ENCODE measurements at regions not wholly inside any gene's neighbourhood (a gene's known extent, or its start where the extent isn't known, plus 50 kb on each side); places are given as distances from the start of the nearest gene placed in this dataset.
A peak's percentile ranks its signal among the peaks of the same experiment; 100 is the strongest.
"Not testable (repeated sequence)": the region's sequence is repeated elsewhere in the genome, so short reads cannot be mapped to it uniquely, and the experiment has no call there.

DNA sequence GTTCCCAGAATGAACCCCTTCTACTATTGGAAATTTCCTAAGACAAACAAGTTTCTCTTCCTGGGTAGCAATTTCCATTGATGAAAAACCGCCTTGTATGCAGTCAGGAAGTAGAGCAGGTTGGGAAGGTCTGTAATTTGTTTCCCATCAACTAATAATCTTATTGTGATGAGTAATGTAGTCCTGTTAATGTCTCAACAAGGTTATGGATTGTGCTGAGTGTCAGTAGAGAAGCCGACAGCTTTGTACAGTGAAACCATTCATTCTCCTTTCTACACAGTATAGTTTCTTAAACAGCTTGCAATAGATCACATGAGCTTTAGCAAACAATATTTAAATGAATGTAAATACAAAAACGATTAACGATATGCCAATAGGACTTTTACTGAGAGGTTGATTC lies 355.4 kb upstream of the WWC1 start:
- no peak for DNase-seq
- TF ChIP-seq GATA1 (IDR thresholded peaks at IDR 0.05; ENCODE audit: low read depth, low read length) (no peak), POLR2A (IDR thresholded peaks at IDR 0.05; ENCODE audit: low read length) (no peak)

DNA sequence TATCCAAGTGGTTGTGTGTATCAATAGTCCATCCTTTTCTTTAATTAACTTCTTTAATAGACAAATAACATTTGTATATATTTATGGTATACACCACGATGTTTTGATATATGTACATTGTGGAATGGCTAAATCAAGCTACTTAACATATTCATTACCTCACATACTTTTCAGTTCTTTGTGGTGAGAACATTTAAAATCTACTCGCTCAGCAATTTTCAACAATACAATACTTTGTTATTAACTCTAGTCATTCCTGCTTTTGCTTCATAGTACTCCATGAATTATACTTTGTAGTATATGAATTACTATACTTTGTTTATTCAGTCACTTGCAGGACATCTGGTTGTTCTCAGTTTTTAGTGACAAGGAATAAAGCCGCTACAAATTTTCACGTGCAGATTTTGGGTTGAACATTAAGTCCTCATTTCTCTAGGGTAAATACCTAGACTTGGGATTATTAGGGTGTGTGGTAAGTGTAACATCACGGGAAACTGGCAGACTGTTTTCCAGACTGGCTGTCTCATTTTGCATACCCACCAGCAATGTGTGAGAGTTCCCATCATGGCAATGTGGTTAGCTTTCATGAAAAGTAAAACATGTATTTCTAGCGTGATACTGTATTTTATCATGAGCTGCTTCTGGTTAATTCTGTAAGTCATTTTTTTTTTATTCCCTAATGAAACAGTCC lies 354.4 kb upstream of the WWC1 start:
- DNase-seq = no peak
- TF ChIP-seq POLR2A (IDR thresholded peaks at IDR 0.05; ENCODE audit: low read length) (no peak), GATA1 (IDR thresholded peaks at IDR 0.05; ENCODE audit: low read depth, low read length) (no peak)

DNA sequence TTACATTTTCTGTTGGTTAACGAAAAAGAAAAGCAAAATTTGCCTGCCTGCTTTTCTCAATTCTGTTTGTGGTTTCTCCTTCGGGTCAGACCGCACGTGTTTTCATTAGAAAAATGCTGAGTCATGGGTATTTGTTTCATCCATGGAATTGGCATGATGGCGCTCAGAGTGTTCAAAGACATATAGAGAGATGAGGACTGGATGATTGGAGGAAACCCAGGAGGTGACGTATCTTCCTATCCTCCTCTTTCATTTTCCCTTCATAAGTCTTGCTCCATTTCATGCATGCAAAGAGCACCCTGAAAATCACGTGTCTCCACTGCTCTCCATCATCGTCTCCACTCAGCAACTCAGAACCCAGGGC lies 353.8 kb upstream of the WWC1 start:
- DNase-seq = peak in 1 of 2 experiments; percentile 1
- TF ChIP-seq POLR2A (IDR thresholded peaks at IDR 0.05; ENCODE audit: low read length) (no peak), GATA1 (IDR thresholded peaks at IDR 0.05; ENCODE audit: low read depth, low read length) (no peak)

DNA sequence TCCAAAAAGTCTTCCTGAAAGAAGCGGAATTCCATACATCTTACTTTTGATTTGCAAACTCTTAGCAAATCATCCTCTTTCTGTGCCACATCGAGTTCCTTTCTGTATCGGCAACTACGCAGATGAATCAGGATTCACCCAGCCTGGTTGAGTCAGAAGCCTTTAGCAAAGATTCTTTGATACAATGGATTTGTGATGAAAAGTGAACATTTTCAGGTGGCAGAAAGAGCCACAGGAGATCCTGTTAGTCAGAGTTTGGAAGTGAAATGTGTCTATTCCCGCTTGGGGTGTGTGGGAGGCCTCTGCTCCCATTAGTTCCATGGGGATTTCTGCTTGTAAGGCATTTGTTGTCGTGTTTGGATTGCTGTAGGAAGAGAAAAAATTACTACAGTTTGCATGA lies 351.8 kb upstream of the WWC1 start:
- no peak for TF ChIP-seq POLR2A (IDR thresholded peaks at IDR 0.05; ENCODE audit: low read length)
- no peak for TF ChIP-seq GATA1 (IDR thresholded peaks at IDR 0.05; ENCODE audit: low read depth, low read length)
- no peak for DNase-seq

DNA sequence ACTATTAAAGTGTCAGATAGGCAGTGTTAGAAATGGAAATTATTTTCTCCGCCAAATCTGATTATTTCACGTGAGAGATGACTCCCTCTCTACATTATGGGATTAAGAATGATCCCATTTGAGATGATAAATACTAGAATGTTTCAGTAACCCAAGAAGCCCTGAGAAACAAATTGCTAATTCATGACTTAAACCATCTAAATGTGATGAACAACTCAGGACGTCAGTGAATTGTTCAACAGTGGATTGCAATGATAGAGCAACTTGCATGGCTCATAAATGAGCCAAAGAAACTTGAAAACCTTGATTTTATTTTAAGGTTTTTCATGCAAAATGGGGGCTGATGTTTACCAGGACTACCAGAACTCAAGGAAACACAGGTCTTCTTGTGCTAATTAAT lies 350.5 kb upstream of the WWC1 start:
- TF ChIP-seq GATA1 (IDR thresholded peaks at IDR 0.05; ENCODE audit: low read depth, low read length) (no peak), POLR2A (IDR thresholded peaks at IDR 0.05; ENCODE audit: low read length) (no peak)
- no peak for DNase-seq

DNA sequence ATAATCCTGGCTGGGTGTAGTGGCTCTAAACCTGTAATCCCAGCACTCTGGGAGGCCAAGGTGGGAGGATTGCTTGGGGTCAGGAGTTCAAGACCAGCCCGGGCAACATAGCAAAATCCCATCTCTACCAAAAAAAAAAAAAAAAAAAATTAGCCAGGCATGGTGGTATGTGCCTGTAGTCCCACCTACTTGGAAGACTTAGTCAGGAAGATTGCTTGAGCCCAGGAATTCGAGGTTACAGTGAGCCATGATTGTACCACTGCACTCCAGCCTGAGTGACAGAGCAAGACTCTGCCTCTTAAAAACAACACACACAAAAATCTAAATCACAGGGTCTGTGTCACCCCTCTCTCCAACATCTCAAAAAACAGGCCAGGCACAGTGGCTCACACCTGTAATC lies 349.9 kb upstream of the WWC1 start:
- DNase-seq = not testable (repeated sequence)

DNA sequence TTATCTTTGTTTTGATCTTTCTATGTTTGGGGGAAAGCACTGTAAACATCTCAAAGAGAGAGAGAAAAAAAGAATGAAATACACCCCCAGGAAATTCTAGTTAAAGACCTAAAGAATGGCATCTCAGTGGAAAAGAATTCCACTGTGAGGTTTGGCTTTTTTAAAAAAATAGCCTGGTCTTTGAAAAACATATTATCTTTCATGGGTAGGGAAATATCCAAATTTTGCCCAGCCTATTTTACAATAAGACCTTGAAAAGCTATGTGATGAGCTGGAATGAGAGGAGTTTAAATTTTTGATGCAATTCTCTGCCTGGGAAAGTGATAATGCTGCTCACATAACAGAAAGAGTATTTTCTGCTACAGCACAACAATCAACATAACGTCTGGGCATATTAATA lies 348.1 kb upstream of the WWC1 start:
- no peak for DNase-seq
- TF ChIP-seq GATA1 (IDR thresholded peaks at IDR 0.05; ENCODE audit: low read depth, low read length) (no peak), POLR2A (IDR thresholded peaks at IDR 0.05; ENCODE audit: low read length) (no peak)

DNA sequence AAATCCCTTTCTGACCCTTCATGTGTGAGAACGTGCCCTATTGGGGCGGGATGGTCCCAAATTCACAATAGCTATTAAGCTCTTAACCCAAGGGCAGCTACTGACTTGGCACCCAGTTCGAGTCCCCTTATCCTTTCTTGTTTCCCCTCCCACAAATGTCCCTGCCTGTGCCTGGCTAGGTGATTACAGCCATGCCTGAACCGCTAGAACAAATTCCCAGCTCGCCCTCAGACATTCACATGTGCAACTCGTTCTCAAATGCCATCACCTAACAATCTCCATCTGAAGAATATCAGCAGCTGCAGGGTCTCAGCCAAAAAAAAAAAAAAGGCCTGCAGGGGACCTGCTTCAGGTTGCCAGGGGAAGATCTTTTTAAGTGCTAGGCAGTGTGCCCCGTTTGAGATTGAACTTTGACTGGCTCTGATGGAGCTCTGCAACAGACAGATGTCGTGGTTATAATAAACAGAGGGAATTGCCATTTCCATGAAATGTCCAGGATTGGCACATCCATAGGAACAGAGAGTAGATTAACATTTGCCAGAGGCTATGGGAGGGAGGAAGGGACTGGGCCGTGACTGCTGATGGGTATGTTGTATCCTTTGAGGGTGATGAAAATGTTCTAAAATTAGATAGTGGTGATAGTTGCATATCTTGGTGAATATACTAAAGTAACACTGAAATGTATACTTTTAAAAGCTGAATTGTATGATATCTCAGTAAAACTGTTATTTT lies 347.2 kb upstream of the WWC1 start:
- no peak for TF ChIP-seq GATA1 (IDR thresholded peaks at IDR 0.05; ENCODE audit: low read depth, low read length)
- no peak for DNase-seq

DNA sequence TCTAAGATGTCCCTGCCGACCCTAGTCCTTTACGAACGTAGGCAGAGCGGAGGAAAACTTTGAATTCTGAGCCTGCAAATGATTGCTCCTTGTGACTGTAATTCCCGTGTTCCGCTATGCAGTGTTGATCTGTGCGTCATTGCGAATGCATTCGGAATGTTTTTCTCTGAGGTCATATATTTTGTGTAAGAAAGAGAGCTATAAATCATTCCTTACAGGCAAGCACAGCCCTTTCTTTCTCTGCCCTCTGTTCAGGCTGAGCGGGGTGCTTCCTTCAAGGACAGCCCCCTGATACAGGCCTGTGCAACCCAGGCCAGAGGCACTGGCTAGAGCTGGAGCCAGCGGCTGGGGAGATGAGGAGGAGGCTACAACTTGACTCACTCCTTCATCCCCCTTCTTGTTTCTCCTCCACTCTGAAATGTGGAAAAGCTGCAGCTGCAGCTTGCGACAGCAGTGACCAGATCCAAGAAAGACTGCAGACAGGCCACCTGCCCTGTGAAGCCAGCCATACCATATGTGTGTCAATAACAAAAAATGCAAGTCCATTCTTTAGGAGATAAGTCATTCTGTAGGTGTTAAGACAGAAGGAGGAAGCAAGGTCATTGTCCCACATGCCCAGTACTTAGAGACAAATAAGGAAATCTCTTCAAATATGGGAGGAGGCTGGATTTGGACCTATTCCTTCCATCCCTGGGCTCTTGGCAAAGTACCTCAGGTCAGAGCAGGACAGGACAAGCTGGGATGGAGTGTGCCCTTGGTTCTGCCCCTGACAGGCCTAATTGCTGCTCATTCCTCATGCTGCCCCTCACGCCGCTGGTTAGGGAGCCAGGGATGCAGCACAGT lies 345.7 kb upstream of the WWC1 start:
- no peak for DNase-seq

DNA sequence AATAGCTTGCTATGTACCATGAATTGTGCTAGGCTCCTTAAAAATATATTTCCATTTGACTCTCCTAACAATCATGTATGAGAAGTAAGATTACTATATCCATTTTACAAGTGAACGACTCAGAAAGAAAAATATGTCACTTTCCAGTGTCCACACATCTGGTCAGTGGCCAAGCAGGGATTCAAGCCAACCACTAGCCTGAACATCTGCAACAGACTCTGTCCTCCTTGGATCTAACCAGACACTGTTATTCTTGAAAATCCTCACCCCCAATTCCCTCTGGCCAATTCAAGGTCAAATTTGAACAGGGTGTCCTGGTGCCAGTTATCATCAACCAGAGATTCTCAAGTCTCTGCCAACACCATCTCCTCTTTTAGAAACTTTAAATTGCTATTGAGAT lies 344.1 kb upstream of the WWC1 start:
- DNase-seq = no peak
- TF ChIP-seq GATA1 (IDR thresholded peaks at IDR 0.05; ENCODE audit: low read depth, low read length) (no peak), POLR2A (IDR thresholded peaks at IDR 0.05; ENCODE audit: low read length) (no peak)

More for the DNA sequence above, 345.7 kb upstream of the WWC1 start:
- TF ChIP-seq GATA1 (IDR thresholded peaks at IDR 0.05; ENCODE audit: low read depth, low read length) (no peak), POLR2A (IDR thresholded peaks at IDR 0.05; ENCODE audit: low read length) (no peak)

DNA sequence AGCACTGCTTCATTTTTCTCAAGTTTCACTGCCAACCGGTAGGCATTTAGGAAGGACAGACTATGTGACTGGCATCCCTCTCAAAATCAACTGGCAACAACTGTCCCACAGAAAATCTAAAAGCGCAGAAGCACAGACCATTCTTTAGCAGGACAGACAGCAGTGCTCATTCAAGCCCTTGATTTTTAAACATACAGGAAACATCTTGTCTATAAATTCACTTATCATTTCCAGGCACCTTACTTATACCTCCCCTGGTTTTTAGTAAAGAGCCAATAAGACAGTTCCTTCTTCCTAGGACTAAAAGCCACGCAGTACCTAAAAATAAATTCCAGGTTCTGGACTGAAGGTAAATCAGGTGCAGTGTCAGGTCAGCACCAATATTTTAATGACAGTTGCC lies 343.2 kb upstream of the WWC1 start:
- no peak for DNase-seq
- TF ChIP-seq POLR2A (IDR thresholded peaks at IDR 0.05; ENCODE audit: low read length) = no peak
- no peak for TF ChIP-seq GATA1 (IDR thresholded peaks at IDR 0.05; ENCODE audit: low read depth, low read length)

DNA sequence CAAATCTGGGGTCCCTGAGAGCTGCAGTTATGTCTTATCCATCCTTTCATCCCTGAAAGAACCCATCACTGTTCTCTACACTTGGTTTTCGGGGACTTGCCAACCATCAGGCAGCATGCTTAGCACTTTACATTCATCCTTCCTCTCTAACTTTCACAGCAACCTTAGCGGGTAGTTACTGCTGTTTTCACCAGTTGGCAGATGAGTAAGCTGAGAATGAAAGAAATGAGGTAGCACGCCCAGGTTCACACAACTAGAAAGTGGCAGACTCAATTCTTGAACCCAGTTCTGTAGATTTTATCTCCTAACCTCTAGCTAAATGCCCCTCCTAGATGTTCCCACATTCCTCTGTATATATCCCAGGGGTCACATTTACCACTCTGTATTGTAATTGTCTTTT lies 342.0 kb upstream of the WWC1 start:
- DNase-seq = no peak
- TF ChIP-seq POLR2A (IDR thresholded peaks at IDR 0.05; ENCODE audit: low read length) (no peak), GATA1 (IDR thresholded peaks at IDR 0.05; ENCODE audit: low read depth, low read length) (no peak)

DNA sequence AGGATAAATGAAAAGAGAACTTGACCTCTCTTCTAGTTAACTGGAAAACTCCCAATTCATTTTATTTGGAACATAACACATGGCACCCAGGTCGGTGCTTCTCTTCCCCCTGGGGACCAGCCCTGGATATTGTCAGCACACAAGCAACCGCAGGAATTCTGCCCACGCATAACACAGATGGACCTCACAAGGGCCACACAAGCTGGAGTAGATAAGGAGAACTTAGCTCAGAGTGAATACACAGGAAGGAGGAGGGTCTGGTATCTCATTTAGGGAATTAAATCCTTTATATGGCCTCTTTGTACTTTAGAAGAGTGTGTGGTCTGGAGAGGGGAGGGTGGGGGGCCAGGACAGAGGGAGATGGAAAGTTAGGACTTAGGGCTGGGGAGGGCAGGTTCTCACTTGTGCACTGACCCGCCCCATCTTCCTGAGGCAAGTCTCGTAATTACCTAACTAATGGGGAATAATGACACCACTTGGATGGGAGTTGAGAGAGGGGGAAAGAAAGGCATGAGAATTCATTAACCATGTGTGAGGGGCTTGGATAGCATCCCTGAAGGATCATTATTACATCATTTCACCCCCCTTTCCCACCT lies 341.2 kb upstream of the WWC1 start:
- TF ChIP-seq POLR2A (IDR thresholded peaks at IDR 0.05; ENCODE audit: low read length) (no peak), GATA1 (IDR thresholded peaks at IDR 0.05; ENCODE audit: low read depth, low read length) (no peak)
- no peak for DNase-seq

DNA sequence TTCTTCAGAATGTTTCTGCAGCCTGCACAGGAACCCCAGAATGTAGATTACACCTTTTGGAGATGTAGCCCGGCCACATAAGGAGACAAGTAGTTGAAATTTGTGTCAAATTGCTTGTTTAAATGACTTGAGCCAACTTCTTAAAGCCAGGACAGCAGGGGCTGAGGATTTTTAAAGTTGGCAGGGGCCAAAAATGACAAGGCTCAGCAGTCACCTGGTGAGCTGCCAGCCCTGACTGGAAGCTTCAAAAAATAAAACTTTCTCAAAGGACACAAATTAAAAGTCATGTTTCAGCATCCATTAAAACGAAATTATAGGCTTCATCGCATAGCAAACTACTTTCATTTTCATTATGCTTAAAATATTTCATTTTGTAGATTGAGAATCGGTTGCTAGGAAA lies 340.3 kb upstream of the WWC1 start:
- TF ChIP-seq POLR2A (IDR thresholded peaks at IDR 0.05; ENCODE audit: low read length) = no peak
- no peak for TF ChIP-seq GATA1 (IDR thresholded peaks at IDR 0.05; ENCODE audit: low read depth, low read length)
- DNase-seq = no peak
